H1 (cell line): ENCODE measurements at regions not wholly inside any gene's neighbourhood (a gene's known extent, or its start where the extent isn't known, plus 50 kb on each side); places are given as distances from the start of the nearest gene placed in this dataset.

ENCODE experiments used
- CBX8 ChIP-seq: fragments of 300-800, 300-1000 bp; sonication (generic); IDR thresholded peaks from 2 replicates; pipeline ENCODE4 v1.7.1; 2016; ENCODE audit warnings: low read depth, low read length, borderline replicate concordance
- CREB1 ChIP-seq: IDR thresholded peaks from 2 replicates; pipeline ENCODE4 v1.6.1; 2012; ENCODE audit warnings: inconsistent platforms
- JUND ChIP-seq: IDR thresholded peaks from 2 replicates; pipeline ENCODE4 v1.6.1; 2011; ENCODE audit warnings: mild to moderate bottlenecking, improper control_type of control experiment, low read length
- NANOG ChIP-seq: IDR thresholded peaks from 2 replicates; pipeline ENCODE4 v1.6.1; 2011; ENCODE audit warnings: low read length, low read depth, mild to moderate bottlenecking, inconsistent platforms; ENCODE audit not compliant: insufficient read depth, poor library complexity, severe bottlenecking
- POLR2AphosphoS5 ChIP-seq: IDR thresholded peaks from 2 replicates; pipeline ENCODE4 v1.6.1; 2011; ENCODE audit warnings: low read depth, low read length
- POU5F1 ChIP-seq: IDR thresholded peaks from 2 replicates; pipeline ENCODE4 v1.6.1; 2011; ENCODE audit warnings: low read depth, mild to moderate bottlenecking, low read length, moderate library complexity
- RAD21 ChIP-seq, 2 experiments: IDR thresholded peaks in 1 of 2; conservative IDR thresholded peaks in 1 of 2; 2 replicates each; pipeline ENCODE4 v1.6.1; 2011; ENCODE audit warnings: low read depth in 2 of 2, low read length in 2 of 2, improper control_type of control experiment in 1 of 2, inconsistent platforms in 1 of 2, mild to moderate bottlenecking in 1 of 2, moderate library complexity in 1 of 2
- SIRT6 ChIP-seq: IDR thresholded peaks from one replicate; pipeline ENCODE4 v1.7.1; 2012; ENCODE audit warnings: low read length, inconsistent platforms
- SP1 ChIP-seq: IDR thresholded peaks from 2 replicates; pipeline ENCODE4 v1.6.1; 2011; ENCODE audit warnings: low read depth, low read length
- SP2 ChIP-seq: IDR thresholded peaks from 2 replicates; pipeline ENCODE4 v1.6.1; 2012; ENCODE audit warnings: mild to moderate bottlenecking, low read length, inconsistent platforms
- TAF1 ChIP-seq: IDR thresholded peaks from 2 replicates; pipeline ENCODE4 v1.6.1; 2011; ENCODE audit warnings: mild to moderate bottlenecking, low read depth, low read length
- TAF7 ChIP-seq: optimal IDR thresholded peaks from 2 replicates; pipeline ENCODE3; 2011; ENCODE audit warnings: low read depth, mild to moderate bottlenecking, inconsistent platforms, low read length, moderate library complexity, borderline replicate concordance
- TF ChIP-seq, protein P1 (sequence below): fragments of 300-600 bp; sonication (generic); IDR thresholded peaks from 2 replicates; pipeline ENCODE4 v1.7.1; 2012; ENCODE audit warnings: low read length, moderate library complexity, mild to moderate bottlenecking, inconsistent platforms; ENCODE audit not compliant: insufficient replicate concordance

DNA sequence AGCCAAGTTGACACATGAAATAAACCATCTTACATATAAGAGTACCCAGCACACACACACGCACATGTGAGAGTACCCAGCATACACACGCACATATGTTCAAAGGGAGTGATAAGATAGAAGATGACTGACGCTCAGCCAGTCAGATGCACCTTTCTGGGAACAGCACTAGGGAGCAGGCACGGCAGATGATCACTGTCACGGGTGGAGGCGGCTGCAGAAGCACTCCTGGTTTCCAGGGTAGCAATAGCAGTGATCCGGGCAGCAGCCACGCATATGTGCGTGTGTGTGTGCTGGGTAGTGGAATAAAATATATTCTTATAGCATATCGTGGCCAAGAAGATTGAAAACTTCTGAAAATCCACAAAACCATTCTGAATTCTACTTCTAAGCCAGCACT is 85.8 kb upstream of the NAMPT start (continued):
- TF ChIP-seq, protein P1, sequence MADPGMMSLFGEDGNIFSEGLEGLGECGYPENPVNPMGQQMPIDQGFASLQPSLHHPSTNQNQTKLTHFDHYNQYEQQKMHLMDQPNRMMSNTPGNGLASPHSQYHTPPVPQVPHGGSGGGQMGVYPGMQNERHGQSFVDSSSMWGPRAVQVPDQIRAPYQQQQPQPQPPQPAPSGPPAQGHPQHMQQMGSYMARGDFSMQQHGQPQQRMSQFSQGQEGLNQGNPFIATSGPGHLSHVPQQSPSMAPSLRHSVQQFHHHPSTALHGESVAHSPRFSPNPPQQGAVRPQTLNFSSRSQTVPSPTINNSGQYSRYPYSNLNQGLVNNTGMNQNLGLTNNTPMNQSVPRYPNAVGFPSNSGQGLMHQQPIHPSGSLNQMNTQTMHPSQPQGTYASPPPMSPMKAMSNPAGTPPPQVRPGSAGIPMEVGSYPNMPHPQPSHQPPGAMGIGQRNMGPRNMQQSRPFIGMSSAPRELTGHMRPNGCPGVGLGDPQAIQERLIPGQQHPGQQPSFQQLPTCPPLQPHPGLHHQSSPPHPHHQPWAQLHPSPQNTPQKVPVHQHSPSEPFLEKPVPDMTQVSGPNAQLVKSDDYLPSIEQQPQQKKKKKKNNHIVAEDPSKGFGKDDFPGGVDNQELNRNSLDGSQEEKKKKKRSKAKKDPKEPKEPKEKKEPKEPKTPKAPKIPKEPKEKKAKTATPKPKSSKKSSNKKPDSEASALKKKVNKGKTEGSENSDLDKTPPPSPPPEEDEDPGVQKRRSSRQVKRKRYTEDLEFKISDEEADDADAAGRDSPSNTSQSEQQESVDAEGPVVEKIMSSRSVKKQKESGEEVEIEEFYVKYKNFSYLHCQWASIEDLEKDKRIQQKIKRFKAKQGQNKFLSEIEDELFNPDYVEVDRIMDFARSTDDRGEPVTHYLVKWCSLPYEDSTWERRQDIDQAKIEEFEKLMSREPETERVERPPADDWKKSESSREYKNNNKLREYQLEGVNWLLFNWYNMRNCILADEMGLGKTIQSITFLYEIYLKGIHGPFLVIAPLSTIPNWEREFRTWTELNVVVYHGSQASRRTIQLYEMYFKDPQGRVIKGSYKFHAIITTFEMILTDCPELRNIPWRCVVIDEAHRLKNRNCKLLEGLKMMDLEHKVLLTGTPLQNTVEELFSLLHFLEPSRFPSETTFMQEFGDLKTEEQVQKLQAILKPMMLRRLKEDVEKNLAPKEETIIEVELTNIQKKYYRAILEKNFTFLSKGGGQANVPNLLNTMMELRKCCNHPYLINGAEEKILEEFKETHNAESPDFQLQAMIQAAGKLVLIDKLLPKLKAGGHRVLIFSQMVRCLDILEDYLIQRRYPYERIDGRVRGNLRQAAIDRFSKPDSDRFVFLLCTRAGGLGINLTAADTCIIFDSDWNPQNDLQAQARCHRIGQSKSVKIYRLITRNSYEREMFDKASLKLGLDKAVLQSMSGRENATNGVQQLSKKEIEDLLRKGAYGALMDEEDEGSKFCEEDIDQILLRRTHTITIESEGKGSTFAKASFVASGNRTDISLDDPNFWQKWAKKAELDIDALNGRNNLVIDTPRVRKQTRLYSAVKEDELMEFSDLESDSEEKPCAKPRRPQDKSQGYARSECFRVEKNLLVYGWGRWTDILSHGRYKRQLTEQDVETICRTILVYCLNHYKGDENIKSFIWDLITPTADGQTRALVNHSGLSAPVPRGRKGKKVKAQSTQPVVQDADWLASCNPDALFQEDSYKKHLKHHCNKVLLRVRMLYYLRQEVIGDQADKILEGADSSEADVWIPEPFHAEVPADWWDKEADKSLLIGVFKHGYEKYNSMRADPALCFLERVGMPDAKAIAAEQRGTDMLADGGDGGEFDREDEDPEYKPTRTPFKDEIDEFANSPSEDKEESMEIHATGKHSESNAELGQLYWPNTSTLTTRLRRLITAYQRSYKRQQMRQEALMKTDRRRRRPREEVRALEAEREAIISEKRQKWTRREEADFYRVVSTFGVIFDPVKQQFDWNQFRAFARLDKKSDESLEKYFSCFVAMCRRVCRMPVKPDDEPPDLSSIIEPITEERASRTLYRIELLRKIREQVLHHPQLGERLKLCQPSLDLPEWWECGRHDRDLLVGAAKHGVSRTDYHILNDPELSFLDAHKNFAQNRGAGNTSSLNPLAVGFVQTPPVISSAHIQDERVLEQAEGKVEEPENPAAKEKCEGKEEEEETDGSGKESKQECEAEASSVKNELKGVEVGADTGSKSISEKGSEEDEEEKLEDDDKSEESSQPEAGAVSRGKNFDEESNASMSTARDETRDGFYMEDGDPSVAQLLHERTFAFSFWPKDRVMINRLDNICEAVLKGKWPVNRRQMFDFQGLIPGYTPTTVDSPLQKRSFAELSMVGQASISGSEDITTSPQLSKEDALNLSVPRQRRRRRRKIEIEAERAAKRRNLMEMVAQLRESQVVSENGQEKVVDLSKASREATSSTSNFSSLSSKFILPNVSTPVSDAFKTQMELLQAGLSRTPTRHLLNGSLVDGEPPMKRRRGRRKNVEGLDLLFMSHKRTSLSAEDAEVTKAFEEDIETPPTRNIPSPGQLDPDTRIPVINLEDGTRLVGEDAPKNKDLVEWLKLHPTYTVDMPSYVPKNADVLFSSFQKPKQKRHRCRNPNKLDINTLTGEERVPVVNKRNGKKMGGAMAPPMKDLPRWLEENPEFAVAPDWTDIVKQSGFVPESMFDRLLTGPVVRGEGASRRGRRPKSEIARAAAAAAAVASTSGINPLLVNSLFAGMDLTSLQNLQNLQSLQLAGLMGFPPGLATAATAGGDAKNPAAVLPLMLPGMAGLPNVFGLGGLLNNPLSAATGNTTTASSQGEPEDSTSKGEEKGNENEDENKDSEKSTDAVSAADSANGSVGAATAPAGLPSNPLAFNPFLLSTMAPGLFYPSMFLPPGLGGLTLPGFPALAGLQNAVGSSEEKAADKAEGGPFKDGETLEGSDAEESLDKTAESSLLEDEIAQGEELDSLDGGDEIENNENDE: no peak
- no peak for TF ChIP-seq SP2
- TF ChIP-seq POLR2AphosphoS5: no peak
- no peak for TF ChIP-seq CBX8
- TF ChIP-seq TAF1: no peak
- no peak for TF ChIP-seq CREB1
- TF ChIP-seq RAD21 (IDR thresholded peaks at IDR 0.05 in 1 of 2, conservative IDR thresholded peaks at IDR 0.05 in 1 of 2; ENCODE audit: low read depth in 2 of 2, low read length in 2 of 2): no peak
- TF ChIP-seq POU5F1: no peak
- no peak for TF ChIP-seq SIRT6
- TF ChIP-seq TAF7: no peak
- no peak for TF ChIP-seq JUND
- TF ChIP-seq NANOG: no peak
- TF ChIP-seq SP1: no peak
